ENCODE measurements at regions not wholly inside any gene's neighbourhood (a gene's known extent, or its start where the extent isn't known, plus 50 kb on each side); places are given as distances from the start of the nearest gene placed in this dataset.

DNA sequence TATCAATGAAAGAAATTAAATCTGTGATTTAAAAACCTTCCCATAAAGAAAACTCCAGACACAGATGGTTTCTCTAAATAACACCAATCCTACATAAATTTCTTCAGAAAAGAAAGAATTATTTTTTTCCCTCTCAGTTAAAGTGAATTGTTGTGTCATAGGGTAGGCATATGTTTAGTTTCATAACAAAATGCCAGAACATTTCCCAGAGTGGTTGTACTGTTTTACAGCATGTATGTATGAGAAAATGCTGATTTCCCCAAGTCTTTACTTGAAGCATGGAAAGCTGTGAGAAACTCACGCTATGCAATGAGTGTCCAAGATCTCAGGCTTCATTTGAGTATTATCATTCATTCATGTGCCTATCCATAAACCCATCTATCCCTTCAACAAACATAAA is 582.5 kb downstream of the ELAVL2 start:
- no peak for DNase-seq (ENCODE audit: extremely low read depth in 1 of 11, low read depth in 9 of 11, low spot score in 4 of 11)

DNA sequence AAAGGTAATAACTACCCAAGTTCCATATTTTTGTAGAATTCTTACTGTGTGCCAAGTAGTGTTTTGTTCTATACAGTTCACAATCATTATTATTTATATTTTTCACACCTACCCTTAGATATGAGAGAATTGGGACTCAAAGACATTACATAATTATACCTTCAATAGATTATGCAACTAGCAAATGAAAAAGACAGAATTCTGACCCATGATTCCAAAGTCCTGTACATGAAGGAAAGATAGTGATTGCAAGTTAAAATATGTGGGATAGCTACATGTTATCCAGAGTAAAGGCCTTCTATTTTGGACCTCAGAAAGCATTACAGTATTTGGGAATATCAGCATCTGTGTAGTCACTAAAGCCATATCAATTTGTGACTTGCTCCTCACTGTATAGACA is 581.0 kb downstream of the ELAVL2 start:
- no peak for DNase-seq (ENCODE audit: extremely low read depth in 1 of 11, low read depth in 9 of 11, low spot score in 4 of 11)

DNA sequence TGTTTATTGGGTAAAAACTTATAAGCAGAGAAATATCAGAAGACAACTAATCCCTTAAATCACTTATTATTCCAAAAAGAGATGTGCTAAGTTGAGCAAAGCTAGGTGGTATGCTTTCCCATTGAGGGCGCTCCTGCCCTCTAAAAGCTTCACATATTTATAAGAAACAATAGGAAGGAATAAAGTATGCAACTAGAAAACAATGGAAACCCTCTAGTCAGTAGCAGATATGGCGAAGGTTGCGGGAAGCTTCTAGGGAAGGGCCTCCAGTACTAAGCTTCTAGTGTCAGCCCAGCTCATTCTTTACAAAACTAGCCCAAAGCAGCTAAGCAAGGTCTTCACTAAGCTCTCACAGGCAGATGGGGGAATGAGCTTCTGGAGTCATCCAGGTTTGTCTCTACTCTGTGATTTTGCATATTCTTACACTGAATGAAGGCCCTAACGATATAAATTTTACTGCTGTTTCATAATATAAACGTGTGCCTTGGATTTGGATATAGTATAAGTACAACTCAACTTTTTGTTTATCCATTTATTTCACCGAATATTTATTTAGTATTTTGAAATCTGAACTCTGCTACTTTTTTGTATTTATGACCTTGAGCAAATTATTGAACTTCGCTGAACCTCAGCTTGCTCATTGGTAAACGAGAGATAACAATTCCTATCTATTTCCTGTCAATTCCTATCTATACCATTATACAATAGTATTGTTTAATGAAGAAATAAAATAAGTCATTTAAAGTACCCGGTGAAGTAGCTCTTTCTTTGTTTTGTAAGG is 571.4 kb downstream of the ELAVL2 start:
- no peak for DNase-seq (ENCODE audit: extremely low read depth in 1 of 11, low read depth in 9 of 11, low spot score in 4 of 11)

DNA sequence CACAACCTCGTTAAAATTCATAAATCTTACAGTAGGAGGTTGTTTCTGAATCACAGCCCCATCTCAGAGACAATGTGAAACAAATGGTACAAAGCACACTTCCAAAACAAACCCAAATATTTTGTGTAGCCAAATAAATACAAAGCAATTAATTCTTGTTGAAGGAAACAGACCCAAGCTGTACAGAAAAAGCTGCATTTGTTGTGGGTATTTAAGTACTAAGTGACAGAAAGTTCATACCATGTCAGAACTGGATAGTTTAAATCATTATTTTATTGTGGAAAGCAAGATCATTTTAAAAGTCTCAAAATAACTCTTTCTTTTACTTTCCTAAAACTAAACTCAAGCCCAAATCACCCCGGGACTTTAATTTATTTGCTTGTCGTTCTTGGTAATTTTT is 570.7 kb downstream of the ELAVL2 start:
- peak in 10 of 11 donors; percentile 16 to 58 (median 34) for DNase-seq (ENCODE audit: extremely low read depth in 1 of 11, low read depth in 9 of 11, low spot score in 4 of 11)

DNA sequence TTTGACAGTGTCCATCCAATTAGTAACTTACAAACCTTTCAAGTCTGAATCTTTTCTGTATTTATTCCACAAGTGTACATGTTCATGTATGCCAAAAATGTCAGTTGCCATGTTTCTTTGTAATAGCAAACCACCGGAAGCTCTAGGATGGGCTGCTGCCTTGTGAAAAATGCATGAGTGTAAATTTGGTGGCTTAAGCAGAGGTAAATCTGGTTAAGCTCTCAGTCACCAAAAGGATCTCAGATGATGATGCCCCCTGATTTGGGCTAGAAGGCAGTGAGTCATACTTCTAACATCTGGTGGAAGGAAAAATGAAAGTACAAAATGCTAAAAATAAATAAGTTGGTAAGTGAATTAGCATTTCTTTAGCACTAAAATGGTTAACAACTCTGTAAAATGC is 567.5 kb downstream of the ELAVL2 start:
- no peak for DNase-seq (ENCODE audit: extremely low read depth in 1 of 11, low read depth in 9 of 11, low spot score in 4 of 11)

DNA sequence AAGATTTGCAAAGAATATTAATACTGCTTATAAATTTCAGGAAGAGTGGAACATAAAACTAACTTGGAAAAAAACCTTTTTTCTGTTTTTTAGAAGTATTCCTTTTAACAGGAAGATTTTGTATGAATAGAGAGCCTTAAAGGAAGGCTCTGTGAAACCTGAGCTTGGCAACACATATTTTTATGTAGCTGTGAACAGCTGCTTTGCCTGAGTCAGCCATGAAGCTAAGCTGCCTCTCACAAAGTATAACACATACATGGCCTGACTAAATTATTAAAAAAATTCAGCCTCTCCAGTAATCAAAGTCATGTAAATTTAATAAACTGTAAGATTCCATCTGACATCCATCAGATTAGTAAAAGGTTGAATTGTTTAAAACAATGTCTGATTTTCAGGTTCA is 547.5 kb downstream of the ELAVL2 start:
- DNase-seq (ENCODE audit: extremely low read depth in 1 of 11, low read depth in 9 of 11, low spot score in 4 of 11) = no peak

DNA sequence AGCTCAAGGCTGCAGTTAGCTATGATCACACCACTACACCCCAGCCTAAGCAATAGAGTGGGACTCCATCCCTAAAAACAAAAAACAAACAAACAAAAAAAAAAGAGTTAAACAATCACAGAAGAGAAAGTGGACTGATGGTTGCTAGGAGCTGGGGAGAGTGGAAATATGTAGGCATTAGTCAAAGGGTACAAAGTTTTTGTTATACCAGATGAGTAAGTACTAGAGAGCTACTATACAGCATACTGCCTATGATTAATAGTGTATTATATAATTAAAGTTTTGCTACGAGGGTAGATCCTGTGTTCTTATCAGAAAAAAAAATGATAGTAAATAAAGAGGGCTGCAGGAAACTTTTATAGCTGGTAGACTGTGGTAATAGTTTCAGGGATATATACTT is 538.6 kb downstream of the ELAVL2 start:
- DNase-seq (ENCODE audit: extremely low read depth in 1 of 11, low read depth in 9 of 11, low spot score in 4 of 11) = no peak

DNA sequence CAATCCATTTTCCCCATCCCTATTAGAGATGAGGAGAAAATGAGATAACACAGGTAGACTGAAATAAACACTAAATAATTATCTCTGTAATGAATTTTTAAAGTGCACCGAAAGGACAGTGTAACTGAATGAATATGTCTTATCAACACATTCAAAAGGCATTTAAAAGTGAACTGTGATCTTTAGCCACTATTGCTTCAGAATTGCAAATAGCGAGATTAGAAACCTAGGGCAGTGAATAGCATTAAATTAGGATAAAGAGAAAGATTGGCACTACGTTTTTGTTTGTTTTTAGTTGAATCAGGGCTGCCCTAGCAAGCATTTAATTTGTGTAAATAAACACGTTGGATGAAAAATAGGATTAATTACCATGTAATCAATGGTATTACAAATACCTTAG is 537.5 kb downstream of the ELAVL2 start:
- no peak for DNase-seq (ENCODE audit: extremely low read depth in 1 of 11, low read depth in 9 of 11, low spot score in 4 of 11)

DNA sequence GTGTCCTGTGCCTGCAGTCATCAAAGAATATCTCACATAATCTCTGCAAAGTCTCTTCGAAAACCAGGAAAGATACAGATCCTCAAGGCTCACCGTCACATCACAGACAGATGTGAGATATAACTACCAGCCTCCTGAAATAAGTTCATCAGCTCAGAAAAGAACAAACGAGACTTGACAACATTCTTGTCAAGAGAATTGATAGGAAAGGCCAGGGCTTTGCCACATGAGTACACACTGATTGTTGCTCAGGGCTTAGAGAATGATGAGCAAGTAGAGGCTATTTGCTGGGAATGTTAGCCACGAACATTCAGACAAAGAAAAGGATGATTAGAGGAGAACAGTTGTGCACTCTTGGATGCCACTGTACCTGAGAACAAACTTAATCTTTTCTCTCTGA is 535.1 kb downstream of the ELAVL2 start:
- DNase-seq (ENCODE audit: extremely low read depth in 1 of 11, low read depth in 9 of 11, low spot score in 4 of 11) = no peak

DNA sequence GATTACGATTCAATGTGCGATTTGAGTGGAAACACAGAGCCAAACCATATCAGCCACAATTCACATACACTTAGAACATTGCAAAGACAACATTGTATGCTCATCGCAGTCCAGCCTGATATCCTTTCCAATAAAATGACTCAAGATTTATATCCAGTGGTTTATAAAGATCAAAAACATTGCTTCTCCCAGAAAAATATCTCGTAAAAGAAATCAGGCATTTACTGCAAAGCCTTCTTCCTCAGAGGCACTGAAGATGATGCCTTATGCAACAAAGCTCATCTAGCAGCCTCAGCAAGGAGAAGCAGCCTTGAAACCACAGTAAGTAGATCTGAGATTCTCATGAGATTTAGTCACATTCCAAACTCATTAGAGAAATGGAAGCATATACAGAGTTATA is 523.8 kb downstream of the ELAVL2 start:
- no peak for DNase-seq (ENCODE audit: extremely low read depth in 1 of 11, low read depth in 9 of 11, low spot score in 4 of 11)

DNA sequence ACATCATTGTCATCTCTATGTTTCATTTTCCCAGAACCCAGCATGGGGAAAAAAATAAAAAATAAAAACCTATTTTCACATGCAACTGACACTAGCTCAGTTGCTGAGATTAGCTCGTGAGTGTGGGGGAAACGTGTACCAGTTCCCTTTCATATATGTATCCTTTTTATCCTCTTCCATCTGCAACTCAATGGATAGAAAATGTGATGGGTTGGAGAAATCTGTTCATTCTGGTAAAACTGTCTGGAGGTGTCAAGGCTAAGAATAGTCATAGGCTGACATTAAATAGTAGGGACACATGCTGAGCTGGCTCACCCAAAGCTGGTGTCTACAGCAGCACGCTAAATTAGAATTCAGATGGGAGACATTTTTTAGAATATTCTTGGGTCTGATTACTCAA is 519.3 kb downstream of the ELAVL2 start:
- DNase-seq (ENCODE audit: extremely low read depth in 1 of 11, low read depth in 9 of 11, low spot score in 4 of 11) = no peak

DNA sequence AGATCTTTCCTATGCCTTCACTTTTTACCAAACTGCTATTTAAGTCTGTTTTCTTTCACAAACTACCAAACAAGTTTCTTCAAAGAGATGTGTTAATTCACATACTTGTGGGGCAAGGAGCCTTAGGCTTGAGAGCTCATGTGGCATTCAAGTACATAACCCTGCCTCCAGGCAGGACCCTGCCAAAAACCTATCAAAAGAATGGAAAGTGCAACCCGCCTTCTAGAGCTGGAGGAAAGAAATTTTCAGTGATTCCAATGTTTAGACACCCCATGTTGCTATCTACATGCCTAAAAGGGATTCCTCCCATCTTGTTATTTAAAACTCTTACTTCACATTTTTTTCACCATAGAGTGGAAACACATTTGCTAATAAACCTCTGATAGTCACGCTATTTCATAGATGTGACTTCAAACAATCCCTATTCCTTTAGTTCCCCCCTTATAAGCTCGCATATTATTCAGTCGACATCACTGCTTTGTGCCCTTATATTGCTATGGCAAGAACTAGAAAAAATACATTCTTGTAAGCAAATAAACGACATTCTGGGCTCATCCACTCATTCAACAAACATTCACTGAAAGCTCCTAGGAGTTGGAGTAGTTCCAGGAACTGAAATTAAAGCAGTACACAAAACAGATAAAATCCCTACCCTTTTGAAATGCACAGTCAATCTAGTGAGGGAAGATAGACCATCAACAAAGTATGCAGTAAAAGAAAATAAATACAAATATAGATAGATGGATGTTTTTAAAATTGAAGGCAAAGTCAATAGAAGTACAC is 518.1 kb downstream of the ELAVL2 start:
- DNase-seq (ENCODE audit: extremely low read depth in 1 of 11, low read depth in 9 of 11, low spot score in 4 of 11) = no peak

DNA sequence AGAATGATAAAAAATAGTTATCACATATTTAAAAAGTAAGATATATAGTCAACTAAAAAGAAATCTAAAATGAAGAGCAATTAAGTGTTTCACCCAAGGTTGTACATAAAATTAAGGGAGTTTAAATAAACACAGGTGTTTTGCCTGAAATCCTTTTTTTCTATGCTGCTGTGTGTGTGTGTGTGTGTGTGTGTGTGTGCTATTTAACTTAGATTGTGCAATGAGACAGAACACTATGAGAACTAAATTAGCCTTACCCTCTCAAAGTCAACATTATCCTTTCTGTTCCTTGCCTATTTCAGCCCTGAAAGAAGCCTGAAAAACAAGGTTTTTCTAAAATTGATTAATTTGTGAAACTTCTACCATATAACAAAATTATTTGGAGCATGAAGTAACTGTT is 516.2 kb downstream of the ELAVL2 start:
- no peak for DNase-seq (ENCODE audit: extremely low read depth in 1 of 11, low read depth in 9 of 11, low spot score in 4 of 11)

DNA sequence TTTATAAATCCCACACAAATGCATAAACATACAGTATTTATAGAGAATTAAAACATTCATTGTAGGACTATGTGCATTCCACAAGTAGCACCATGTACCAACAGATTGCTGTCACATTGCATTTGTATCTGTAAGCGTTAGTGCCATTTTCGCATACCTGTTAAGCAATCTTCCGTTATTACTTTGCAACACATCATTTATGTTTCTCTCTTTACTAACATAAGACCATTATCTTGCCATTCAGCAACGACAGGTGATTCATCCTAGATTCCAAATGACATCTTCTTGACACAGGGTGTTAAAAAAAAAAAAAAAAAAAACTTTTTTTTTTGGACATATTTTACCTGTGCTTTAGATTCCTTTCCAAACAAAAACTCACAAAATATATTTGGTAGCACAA is 511.8 kb downstream of the ELAVL2 start:
- DNase-seq (ENCODE audit: extremely low read depth in 1 of 11, low read depth in 9 of 11, low spot score in 4 of 11) = no peak

DNA sequence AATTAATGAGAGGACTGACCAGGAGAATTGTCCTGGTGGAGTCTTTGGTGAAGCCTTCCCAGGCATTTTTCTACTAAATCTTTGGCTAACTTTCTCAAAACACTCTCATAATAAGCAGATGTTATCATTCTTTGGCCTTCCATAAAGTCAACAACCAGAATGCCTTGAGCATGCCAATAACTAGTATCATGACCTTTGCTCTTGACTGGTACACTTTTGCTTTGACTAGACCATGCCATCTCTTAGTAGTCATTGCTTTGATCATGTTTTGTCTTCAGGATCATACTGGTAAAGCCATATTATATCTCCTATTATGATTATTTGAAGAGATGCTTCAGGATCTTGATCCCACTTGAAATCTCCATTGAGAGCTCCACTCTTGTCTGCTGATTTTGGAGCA is 506.9 kb downstream of the ELAVL2 start:
- DNase-seq (ENCODE audit: extremely low read depth in 1 of 11, low read depth in 9 of 11, low spot score in 4 of 11) = no peak

DNA sequence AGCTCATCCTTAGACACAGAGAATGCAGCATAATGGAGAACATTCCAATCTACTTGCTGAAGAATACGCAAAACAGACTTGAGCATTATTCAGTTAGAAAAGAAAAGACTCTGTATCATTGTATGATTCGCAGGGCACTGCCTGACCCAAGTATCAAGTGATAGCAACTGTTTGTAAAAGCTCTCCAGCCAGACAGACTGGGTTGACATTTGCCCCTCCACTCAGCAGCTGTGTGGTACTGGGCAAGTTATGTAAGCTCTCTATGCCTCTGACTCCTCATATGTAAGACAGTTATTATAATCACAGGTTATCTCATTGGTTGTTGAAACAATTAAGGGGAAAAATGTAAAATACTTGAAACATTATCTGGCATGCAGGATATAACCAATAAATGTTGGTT is 505.0 kb downstream of the ELAVL2 start:
- no peak for DNase-seq (ENCODE audit: extremely low read depth in 1 of 11, low read depth in 9 of 11, low spot score in 4 of 11)

DNA sequence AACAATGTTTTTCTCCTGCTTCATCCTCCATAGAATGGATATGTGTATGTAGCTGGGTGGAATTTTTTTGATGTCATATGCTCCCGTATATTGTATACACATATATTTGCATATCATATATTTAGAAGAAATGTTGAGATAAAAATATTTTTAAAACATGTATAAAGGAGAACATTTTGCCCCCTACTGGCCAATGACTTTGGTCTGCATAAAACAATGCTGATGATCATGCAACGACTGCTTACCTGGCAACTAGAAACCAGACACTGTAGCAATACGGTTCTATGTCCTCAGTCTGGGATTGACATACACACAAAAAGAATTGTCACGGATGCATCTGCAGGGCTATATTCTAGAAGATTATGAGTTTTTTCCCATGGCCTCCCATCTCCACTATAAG is 503.6 kb downstream of the ELAVL2 start:
- no peak for DNase-seq (ENCODE audit: extremely low read depth in 1 of 11, low read depth in 9 of 11, low spot score in 4 of 11)

DNA sequence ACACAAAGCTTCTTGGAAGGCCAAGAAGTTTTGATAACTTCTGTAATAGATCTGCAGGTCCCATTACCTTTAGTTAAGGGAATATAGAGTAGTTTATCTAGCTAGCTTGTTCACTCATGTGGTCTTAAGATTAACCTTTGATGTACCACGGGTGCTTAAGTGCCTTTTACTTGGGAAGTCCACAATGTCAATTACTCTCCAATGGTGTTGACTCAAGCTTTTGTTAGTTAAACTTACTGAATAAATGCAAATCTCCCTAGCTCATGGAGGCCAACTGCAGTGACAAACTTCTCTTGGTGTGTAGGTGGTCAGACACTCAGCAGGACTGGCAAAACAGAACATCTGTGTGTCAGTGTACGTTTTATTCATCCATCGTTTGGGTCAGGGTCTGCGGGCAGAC is 501.5 kb downstream of the ELAVL2 start:
- no peak for DNase-seq (ENCODE audit: extremely low read depth in 1 of 11, low read depth in 9 of 11, low spot score in 4 of 11)

DNA sequence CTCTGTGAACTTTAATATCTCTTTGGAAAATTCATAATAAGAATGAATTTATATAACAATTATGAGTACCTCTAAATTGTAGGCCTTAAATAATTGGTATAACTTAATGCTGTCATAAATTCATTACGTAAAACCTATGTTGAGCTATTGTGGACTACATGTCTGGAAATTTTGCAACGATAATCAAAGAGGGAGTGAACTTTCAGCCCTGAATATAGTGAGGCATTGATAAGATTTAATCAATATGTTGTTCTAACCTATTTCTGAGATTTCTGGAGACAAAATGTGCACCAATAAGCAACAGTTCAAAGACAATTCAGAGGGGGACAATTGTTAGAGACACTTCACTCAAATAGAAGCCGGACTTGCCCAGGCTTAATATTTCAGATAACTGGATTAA is 499.4 kb downstream of the ELAVL2 start:
- no peak for DNase-seq (ENCODE audit: extremely low read depth in 1 of 11, low read depth in 9 of 11, low spot score in 4 of 11)

DNA sequence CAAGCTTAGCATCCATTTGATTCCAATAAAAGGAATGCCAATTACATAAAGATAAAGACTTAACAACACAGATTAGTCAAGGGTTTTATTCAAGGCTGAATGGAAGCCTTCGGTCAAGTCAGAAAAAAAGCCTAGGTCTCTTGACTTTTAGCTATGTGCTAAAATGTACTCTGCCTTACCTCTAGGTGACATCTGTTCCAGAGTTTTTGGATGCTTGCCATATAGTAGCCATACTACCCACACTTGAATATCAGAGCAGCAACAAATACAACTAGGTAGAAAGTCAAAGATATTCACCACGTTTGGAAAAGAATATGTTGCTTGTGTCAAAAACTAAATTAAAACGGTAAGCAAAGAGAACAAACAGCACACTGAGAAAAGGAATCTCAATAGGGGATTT is 484.7 kb downstream of the ELAVL2 start:
- DNase-seq (ENCODE audit: extremely low read depth in 1 of 11, low read depth in 9 of 11, low spot score in 4 of 11) = no peak

DNA sequence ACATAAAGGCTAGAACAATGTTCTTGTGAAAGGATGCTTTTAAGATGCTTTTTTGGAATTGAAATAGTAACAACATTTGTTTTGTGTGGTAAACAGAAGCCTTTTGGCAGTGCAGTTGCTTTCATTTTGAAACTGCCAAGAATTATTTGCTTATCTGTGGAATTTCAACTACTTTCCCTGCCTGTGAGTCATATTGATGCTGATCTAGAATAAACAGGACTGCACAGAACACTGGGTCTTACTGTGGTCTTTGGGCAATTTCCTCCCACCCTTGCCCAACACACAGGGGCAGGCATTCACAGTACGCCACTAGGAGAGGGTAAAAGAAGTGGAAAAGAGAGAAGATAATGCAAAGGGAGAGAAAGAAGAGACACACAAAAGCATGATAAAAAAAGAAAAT is 483.7 kb downstream of the ELAVL2 start:
- DNase-seq (ENCODE audit: extremely low read depth in 1 of 11, low read depth in 9 of 11, low spot score in 4 of 11) = peak in 1 of 11 donors; percentile 2
